GM23338 (cell line): ENCODE measurements at regions not wholly inside any gene's neighbourhood (a gene's known extent, or its start where the extent isn't known, plus 50 kb on each side); places are given as distances from the start of the nearest gene placed in this dataset.
"Not testable (repeated sequence)": the region's sequence is repeated elsewhere in the genome, so short reads cannot be mapped to it uniquely, and the experiment has no call there.

Experiments
- ATAC-seq: fragments of 200-7000 bp; cut with Tn5 transposase; 3 replicates; pipeline ENCODE4 v1.9.1; 2020
- DNase-seq: peaks from one replicate; pipeline ENCODE4 v3.0.0-alpha.2; 2015; ENCODE audit warnings: low spot score
- H2AFZ ChIP-seq: fragments of 200-600 bp; sonication (generic); 2 replicates; pipeline ENCODE4 v1.8.0; 2016; ENCODE audit warnings: antibody characterized with exemption, mild to moderate bottlenecking, moderate library complexity
- H3F3A ChIP-seq: fragments of 200-600 bp; sonication (generic); replicated peaks from 2 replicates; pipeline ENCODE4 v1.8.0; 2017; ENCODE audit warnings: antibody characterized with exemption, mixed run types, low read depth
- H3K27ac ChIP-seq: fragments of 200-600 bp; sonication (generic); 2 replicates; pipeline ENCODE4 v1.6.1; 2016; ENCODE audit warnings: low read depth
- H3K27me3 ChIP-seq: fragments of 200-600 bp; sonication (generic); 2 replicates; pipeline ENCODE4 v1.8.0; 2016; ENCODE audit warnings: mild to moderate bottlenecking, mixed run types, moderate library complexity; ENCODE audit not compliant: insufficient read depth
- H3K36me3 ChIP-seq: fragments of 200-600 bp; sonication (generic); 2 replicates; pipeline ENCODE4 v1.8.0; 2016; ENCODE audit warnings: mild to moderate bottlenecking; ENCODE audit not compliant: insufficient read depth
- H3K4me1 ChIP-seq: fragments of 200-600 bp; sonication (generic); 2 replicates; pipeline ENCODE4 v1.8.0; 2016; ENCODE audit warnings: mild to moderate bottlenecking, moderate library complexity; ENCODE audit not compliant: insufficient read depth
- H3K4me2 ChIP-seq: fragments of 200-600 bp; sonication (generic); 2 replicates; pipeline ENCODE4 v1.7.1; 2017; ENCODE audit warnings: mixed run types
- H3K4me3 ChIP-seq: fragments of 200-600 bp; sonication (generic); 2 replicates; pipeline ENCODE4 v1.6.1; 2016; ENCODE audit warnings: mixed run types
- H3K79me2 ChIP-seq: fragments of 200-600 bp; sonication (generic); replicated peaks from 2 replicates; pipeline ENCODE4 v1.8.0; 2017; ENCODE audit warnings: mild to moderate bottlenecking; ENCODE audit not compliant: insufficient read depth
- H3K9me2 ChIP-seq: fragments of 200-600 bp; sonication (generic); 2 replicates; pipeline ENCODE4 v1.8.0; 2017; ENCODE audit not compliant: insufficient read depth
- H4K20me1 ChIP-seq: fragments of 200-600 bp; sonication (generic); replicated peaks from 2 replicates; pipeline ENCODE4 v1.8.0; 2017; ENCODE audit warnings: mild to moderate bottlenecking; ENCODE audit not compliant: insufficient read depth
- H3K27ac Mint-ChIP-seq: 2 replicates; pipeline ENCODE4 v1.8.0; 2020; ENCODE audit warnings: inconsistent platforms, mild to moderate bottlenecking, moderate library complexity, mixed read lengths
- H3K27me3 Mint-ChIP-seq: 3 replicates; pipeline ENCODE4 v1.8.0; 2022; ENCODE audit warnings: low read depth, mild to moderate bottlenecking, moderate library complexity, mixed read lengths, inconsistent platforms; ENCODE audit not compliant: insufficient read depth, poor library complexity
- H3K36me3 Mint-ChIP-seq: 3 replicates; pipeline ENCODE4 v1.8.0; 2021; ENCODE audit warnings: low read depth, mild to moderate bottlenecking, inconsistent platforms, moderate library complexity, mixed read lengths
- H3K4me1 Mint-ChIP-seq: 3 replicates; pipeline ENCODE4 v1.8.0; 2020; ENCODE audit warnings: mild to moderate bottlenecking, inconsistent platforms, mixed read lengths
- H3K4me3 Mint-ChIP-seq: 3 replicates; pipeline ENCODE4 v1.8.0; 2021; ENCODE audit warnings: moderate library complexity, mild to moderate bottlenecking, inconsistent platforms, mixed read lengths
- H3K9me3 Mint-ChIP-seq: 3 replicates; pipeline ENCODE4 v1.8.0; 2020; ENCODE audit warnings: moderate library complexity, mild to moderate bottlenecking, inconsistent platforms, mixed read lengths
- CREB1 ChIP-seq: fragments of 250-450 bp; sonication (Bioruptor Pico); IDR thresholded peaks from 2 replicates; pipeline ENCODE4 v1.5.0; 2020; ENCODE audit warnings: low read depth, mild to moderate bottlenecking, moderate library complexity
- NANOG ChIP-seq: IDR thresholded peaks from 2 replicates; pipeline ENCODE4 v1.6.1; 2016; ENCODE audit warnings: antibody characterized with exemption, borderline replicate concordance
- POLR2AphosphoS5 ChIP-seq: IDR thresholded peaks from 2 replicates; pipeline ENCODE4 v1.6.1; 2016; ENCODE audit warnings: antibody characterized with exemption, low read depth
- STAT1 ChIP-seq: IDR thresholded peaks from one replicate; pipeline ENCODE4 v1.6.1; 2016; ENCODE audit warnings: antibody characterized with exemption; ENCODE audit not compliant: unreplicated experiment
- ZNF114 ChIP-seq: fragments of 250-450 bp; sonication (Bioruptor Pico); IDR thresholded peaks from 2 replicates; pipeline ENCODE4 v1.5.0; 2020; ENCODE audit warnings: mild to moderate bottlenecking, moderate library complexity
- TF ChIP-seq, protein P1 (sequence below), 2 experiments: fragments of 200-600 bp in 1 of 2; sonication (generic) in 1 of 2; conservative IDR thresholded peaks; 2 replicates each; pipeline versions ENCODE4 v1.5.1 to v1.6.1; 2016 to 2017; ENCODE audit warnings: antibody characterized with exemption in 2 of 2, low read depth in 2 of 2, mild to moderate bottlenecking in 2 of 2, moderate library complexity in 1 of 2
- TF ChIP-seq, protein P2 (sequence below): IDR thresholded peaks from one replicate; pipeline ENCODE4 v1.6.1; 2018; ENCODE audit warnings: antibody characterized with exemption; ENCODE audit not compliant: unreplicated experiment
- TF ChIP-seq, protein P3 (sequence below): fragments of 250-450 bp; sonication (Bioruptor Pico); IDR thresholded peaks from 2 replicates; pipeline ENCODE4 v1.5.0; 2020; ENCODE audit warnings: mild to moderate bottlenecking, moderate library complexity

DNA sequence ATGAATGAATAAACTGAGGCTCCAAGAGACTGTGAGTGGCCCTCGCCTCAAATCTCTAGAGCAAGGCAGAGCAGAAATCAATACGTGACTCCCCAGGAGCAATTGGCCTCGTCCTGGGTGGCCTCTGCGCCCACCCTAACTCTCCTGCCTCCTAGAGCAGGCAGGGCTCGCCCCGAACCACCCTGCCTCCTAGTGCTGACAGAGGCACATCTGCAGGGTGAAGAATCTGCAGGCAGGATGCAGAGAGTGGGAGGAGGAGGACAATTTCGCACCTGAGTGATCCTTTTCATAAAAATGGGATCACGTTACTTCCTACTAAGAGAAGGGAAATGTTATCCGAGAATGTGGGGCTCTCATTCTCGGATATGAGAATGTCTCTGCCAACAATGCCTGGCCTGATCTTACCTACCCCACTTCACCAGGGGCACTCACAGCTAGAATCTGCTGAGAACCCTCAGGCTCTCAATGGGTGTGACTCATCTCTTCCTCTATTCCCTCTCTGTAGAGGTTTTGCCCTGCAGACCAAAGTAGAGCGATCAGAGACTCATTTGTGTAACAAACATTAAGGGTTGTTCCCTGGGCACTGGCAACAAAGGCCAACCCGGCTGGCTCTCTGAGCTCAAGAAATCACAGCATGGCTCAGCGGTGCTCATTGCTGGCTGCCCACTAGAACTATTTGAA, 61.7 kb upstream of the BCL2L14 start:
- peak; percentile 86 for DNase-seq
- Histone ChIP-seq H3K4me1 (peaks cover 30% of the 10 kb centered on the region), H2AFZ (peak overlapping the region; percentile 14; the same call in 1 of the 2 replicates), H3K36me3 (no peaks in the 10 kb centered on the region), H4K20me1 (no peaks in the 10 kb centered on the region), H3K27me3 (no peaks in the 10 kb centered on the region), H3K4me3 (no peak overlapping the region), H3K4me2 (peak overlapping the region; percentile 44; the same call in 1 of the 2 replicates), H3K79me2 (no peaks in the 10 kb centered on the region), H3K27ac (peak overlapping the region; percentile 80), H3F3A (peaks cover 6% of the 10 kb centered on the region; the same call in 1 of the 2 replicates), H3K9me2 (no peaks in the 10 kb centered on the region)
- TF ChIP-seq POLR2AphosphoS5 (no peak), STAT1 (no peak), CREB1 (CRISPR knock-in tag) (no peak), ZNF114 (CRISPR knock-in tag) (no peak), NANOG (peak; percentile 75; the same call in 1 of the 2 replicates)
- TF ChIP-seq, protein P1, sequence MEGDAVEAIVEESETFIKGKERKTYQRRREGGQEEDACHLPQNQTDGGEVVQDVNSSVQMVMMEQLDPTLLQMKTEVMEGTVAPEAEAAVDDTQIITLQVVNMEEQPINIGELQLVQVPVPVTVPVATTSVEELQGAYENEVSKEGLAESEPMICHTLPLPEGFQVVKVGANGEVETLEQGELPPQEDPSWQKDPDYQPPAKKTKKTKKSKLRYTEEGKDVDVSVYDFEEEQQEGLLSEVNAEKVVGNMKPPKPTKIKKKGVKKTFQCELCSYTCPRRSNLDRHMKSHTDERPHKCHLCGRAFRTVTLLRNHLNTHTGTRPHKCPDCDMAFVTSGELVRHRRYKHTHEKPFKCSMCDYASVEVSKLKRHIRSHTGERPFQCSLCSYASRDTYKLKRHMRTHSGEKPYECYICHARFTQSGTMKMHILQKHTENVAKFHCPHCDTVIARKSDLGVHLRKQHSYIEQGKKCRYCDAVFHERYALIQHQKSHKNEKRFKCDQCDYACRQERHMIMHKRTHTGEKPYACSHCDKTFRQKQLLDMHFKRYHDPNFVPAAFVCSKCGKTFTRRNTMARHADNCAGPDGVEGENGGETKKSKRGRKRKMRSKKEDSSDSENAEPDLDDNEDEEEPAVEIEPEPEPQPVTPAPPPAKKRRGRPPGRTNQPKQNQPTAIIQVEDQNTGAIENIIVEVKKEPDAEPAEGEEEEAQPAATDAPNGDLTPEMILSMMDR (conservative IDR thresholded peaks at IDR 0.05; ENCODE audit: low read depth in 2 of 2): peak in 1 of 2 experiments; percentile 64; a peak in 2 of 4 replicates
- TF ChIP-seq, protein P2, sequence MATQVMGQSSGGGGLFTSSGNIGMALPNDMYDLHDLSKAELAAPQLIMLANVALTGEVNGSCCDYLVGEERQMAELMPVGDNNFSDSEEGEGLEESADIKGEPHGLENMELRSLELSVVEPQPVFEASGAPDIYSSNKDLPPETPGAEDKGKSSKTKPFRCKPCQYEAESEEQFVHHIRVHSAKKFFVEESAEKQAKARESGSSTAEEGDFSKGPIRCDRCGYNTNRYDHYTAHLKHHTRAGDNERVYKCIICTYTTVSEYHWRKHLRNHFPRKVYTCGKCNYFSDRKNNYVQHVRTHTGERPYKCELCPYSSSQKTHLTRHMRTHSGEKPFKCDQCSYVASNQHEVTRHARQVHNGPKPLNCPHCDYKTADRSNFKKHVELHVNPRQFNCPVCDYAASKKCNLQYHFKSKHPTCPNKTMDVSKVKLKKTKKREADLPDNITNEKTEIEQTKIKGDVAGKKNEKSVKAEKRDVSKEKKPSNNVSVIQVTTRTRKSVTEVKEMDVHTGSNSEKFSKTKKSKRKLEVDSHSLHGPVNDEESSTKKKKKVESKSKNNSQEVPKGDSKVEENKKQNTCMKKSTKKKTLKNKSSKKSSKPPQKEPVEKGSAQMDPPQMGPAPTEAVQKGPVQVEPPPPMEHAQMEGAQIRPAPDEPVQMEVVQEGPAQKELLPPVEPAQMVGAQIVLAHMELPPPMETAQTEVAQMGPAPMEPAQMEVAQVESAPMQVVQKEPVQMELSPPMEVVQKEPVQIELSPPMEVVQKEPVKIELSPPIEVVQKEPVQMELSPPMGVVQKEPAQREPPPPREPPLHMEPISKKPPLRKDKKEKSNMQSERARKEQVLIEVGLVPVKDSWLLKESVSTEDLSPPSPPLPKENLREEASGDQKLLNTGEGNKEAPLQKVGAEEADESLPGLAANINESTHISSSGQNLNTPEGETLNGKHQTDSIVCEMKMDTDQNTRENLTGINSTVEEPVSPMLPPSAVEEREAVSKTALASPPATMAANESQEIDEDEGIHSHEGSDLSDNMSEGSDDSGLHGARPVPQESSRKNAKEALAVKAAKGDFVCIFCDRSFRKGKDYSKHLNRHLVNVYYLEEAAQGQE: no peak
- TF ChIP-seq, protein P3, sequence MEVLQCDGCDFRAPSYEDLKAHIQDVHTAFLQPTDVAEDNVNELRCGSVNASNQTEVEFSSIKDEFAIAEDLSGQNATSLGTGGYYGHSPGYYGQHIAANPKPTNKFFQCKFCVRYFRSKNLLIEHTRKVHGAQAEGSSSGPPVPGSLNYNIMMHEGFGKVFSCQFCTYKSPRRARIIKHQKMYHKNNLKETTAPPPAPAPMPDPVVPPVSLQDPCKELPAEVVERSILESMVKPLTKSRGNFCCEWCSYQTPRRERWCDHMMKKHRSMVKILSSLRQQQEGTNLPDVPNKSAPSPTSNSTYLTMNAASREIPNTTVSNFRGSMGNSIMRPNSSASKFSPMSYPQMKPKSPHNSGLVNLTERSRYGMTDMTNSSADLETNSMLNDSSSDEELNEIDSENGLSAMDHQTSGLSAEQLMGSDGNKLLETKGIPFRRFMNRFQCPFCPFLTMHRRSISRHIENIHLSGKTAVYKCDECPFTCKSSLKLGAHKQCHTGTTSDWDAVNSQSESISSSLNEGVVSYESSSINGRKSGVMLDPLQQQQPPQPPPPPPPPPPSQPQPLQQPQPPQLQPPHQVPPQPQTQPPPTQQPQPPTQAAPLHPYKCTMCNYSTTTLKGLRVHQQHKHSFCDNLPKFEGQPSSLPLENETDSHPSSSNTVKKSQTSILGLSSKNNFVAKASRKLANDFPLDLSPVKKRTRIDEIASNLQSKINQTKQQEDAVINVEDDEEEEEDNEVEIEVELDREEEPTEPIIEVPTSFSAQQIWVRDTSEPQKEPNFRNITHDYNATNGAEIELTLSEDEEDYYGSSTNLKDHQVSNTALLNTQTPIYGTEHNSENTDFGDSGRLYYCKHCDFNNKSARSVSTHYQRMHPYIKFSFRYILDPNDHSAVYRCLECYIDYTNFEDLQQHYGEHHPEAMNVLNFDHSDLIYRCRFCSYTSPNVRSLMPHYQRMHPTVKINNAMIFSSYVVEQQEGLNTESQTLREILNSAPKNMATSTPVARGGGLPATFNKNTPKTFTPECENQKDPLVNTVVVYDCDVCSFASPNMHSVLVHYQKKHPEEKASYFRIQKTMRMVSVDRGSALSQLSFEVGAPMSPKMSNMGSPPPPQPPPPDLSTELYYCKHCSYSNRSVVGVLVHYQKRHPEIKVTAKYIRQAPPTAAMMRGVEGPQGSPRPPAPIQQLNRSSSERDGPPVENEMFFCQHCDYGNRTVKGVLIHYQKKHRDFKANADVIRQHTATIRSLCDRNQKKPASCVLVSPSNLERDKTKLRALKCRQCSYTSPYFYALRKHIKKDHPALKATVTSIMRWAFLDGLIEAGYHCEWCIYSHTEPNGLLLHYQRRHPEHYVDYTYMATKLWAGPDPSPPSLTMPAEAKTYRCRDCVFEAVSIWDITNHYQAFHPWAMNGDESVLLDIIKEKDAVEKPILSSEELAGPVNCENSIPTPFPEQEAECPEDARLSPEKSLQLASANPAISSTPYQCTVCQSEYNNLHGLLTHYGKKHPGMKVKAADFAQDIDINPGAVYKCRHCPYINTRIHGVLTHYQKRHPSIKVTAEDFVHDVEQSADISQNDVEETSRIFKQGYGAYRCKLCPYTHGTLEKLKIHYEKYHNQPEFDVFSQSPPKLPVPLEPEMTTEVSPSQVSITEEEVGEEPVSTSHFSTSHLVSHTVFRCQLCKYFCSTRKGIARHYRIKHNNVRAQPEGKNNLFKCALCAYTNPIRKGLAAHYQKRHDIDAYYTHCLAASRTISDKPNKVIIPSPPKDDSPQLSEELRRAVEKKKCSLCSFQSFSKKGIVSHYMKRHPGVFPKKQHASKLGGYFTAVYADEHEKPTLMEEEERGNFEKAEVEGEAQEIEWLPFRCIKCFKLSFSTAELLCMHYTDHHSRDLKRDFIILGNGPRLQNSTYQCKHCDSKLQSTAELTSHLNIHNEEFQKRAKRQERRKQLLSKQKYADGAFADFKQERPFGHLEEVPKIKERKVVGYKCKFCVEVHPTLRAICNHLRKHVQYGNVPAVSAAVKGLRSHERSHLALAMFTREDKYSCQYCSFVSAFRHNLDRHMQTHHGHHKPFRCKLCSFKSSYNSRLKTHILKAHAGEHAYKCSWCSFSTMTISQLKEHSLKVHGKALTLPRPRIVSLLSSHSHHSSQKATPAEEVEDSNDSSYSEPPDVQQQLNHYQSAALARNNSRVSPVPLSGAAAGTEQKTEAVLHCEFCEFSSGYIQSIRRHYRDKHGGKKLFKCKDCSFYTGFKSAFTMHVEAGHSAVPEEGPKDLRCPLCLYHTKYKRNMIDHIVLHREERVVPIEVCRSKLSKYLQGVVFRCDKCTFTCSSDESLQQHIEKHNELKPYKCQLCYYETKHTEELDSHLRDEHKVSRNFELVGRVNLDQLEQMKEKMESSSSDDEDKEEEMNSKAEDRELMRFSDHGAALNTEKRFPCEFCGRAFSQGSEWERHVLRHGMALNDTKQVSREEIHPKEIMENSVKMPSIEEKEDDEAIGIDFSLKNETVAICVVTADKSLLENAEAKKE (CRISPR knock-in tag): peak; percentile 88
- H3K27ac Mint-ChIP-seq: peak overlapping the region; percentile 72
- peak; percentile 86 for ATAC-seq
- H3K4me1 Mint-ChIP-seq: peaks cover 44% of the 10 kb centered on the region
- no peak overlapping the region for H3K4me3 Mint-ChIP-seq
- H3K36me3 Mint-ChIP-seq: peaks cover 4% of the 10 kb centered on the region; the same call in 1 of the 3 replicates
- peaks cover 13% of the 10 kb centered on the region for H3K27me3 Mint-ChIP-seq
- peaks cover 4% of the 10 kb centered on the region; the same call in 2 of the 3 replicates for H3K9me3 Mint-ChIP-seq

DNA sequence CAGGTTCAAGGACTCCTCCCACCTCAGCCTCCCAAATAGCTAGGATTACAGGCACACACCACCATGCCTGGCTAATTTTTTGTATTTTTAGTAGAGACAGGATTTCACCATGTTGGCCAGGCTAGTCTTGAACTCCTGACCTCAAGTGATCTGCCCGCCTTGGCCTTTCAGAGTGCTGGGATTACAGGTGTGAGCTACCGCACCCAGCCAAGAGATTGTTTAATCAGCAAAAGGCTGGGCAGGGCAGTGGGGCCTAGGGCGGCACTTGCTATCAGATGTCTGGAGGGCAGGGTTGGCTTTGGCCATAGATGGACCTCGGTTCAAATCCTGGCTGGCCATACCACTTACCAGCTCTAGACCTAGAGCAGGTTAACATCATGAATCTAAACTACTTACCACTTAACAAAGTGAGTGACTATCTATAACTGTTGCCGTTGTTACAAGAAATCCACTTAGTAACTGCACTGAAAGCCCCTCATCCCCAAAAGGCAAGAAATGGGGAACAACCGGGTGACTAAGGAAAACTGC, 60.9 kb upstream of the BCL2L14 start:
- Histone ChIP-seq H2AFZ (0 out of 2 replicates have a peak overlapping the region, but pooled peaks have one; percentile 10), H3K27ac (peak overlapping the region; percentile 15), H3K4me1 (peaks cover 30% of the 10 kb centered on the region)
- H3K4me3 Mint-ChIP-seq, H3K9me3 Mint-ChIP-seq, H3K27me3 ChIP-seq, H3K4me3 ChIP-seq, DNase-seq, H3F3A ChIP-seq, ATAC-seq, H3K36me3 Mint-ChIP-seq, H4K20me1 ChIP-seq, H3K9me2 ChIP-seq, H3K4me2 ChIP-seq, H3K79me2 ChIP-seq, H3K36me3 ChIP-seq: not testable (repeated sequence)
- Mint-ChIP-seq H3K4me1 (peaks cover 44% of the 10 kb centered on the region), H3K27ac (peak overlapping the region; percentile 72; the same call in 1 of the 2 replicates), H3K27me3 (peaks cover 13% of the 10 kb centered on the region)
